OCI-LY7 (cell line): ENCODE measurements at regions not wholly inside any gene's neighbourhood (a gene's known extent, or its start where the extent isn't known, plus 50 kb on each side); places are given as distances from the start of the nearest gene placed in this dataset.

Experiments
- BruUV-seq: library from RNA; stranded (reverse); fragments of 400-500 nt; replicated peaks from 2 replicates; lab custom pipeline; 2021; lab: Mats Ljungman, UMichigan
- CTCF ChIA-PET: fragments of 300-600 bp; sonication (Branson Sonifier 250); formaldehyde crosslinking; loops from one replicate; lab custom pipeline; 2022; ENCODE audit warnings: antibody characterized with exemption; ENCODE audit not compliant: unreplicated experiment; lab: Charles Lee
- POLR2A ChIA-PET: fragments of 300-600 bp; sonication (Branson Sonifier 250); formaldehyde crosslinking; loops from one replicate; lab custom pipeline; 2022; ENCODE audit warnings: antibody characterized with exemption; lab: Charles Lee
- DNase-seq: peaks from one replicate; pipeline ENCODE4 v3.0.0-alpha.2; 2015; ENCODE audit warnings: low spot score
- H2AFZ ChIP-seq: fragments of 200-600 bp; sonication (generic), shearing (Covaris generic); 2 replicates; pipeline ENCODE4 v1.6.1; 2014; ENCODE audit warnings: mild to moderate bottlenecking, antibody characterized with exemption, low read length, moderate library complexity
- H3K27ac ChIP-seq: fragments of 200-600 bp; sonication (generic); 2 replicates; pipeline ENCODE4 v1.5.1; 2014; ENCODE audit warnings: mixed run types, low read depth, mild to moderate bottlenecking, moderate library complexity, low read length, inconsistent platforms; ENCODE audit not compliant: poor library complexity, severe bottlenecking
- H3K36me3 ChIP-seq: fragments of 200-600 bp; sonication (generic); 2 replicates; pipeline ENCODE4 v1.6.1; 2014; ENCODE audit warnings: mild to moderate bottlenecking, antibody characterized with exemption, low read length, moderate library complexity, mixed read lengths; ENCODE audit not compliant: insufficient read depth
- H3K4me1 ChIP-seq: fragments of 200-600 bp; sonication (generic); 2 replicates; pipeline ENCODE4 v1.5.1; 2014; ENCODE audit warnings: mild to moderate bottlenecking, low read length; ENCODE audit not compliant: insufficient read depth, poor library complexity, severe bottlenecking
- H3K4me2 ChIP-seq: fragments of 200-600 bp; sonication (generic); 2 replicates; pipeline ENCODE4 v1.6.1; 2014; ENCODE audit warnings: mild to moderate bottlenecking, low read length
- H3K4me3 ChIP-seq: fragments of 200-600 bp; sonication (generic); 2 replicates; pipeline ENCODE4 v1.5.1; 2014; ENCODE audit warnings: mild to moderate bottlenecking, low read depth, low read length; ENCODE audit not compliant: poor library complexity, severe bottlenecking
- H3K79me2 ChIP-seq: fragments of 200-600 bp; sonication (generic); 2 replicates; pipeline ENCODE4 v1.6.1; 2016; ENCODE audit warnings: low read depth, mild to moderate bottlenecking, low read length, moderate library complexity, mixed read lengths; ENCODE audit not compliant: insufficient read depth
- H3K9me2 ChIP-seq: fragments of 200-600 bp; sonication (generic); 2 replicates; pipeline ENCODE4 v1.6.1; 2016; ENCODE audit warnings: mild to moderate bottlenecking, low read length, mixed read lengths; ENCODE audit not compliant: insufficient read depth
- H3K9me3 ChIP-seq: fragments of 200-600 bp; sonication (generic); 2 replicates; pipeline ENCODE4 v1.6.1; 2014; ENCODE audit warnings: mild to moderate bottlenecking, mixed run types, low read length, mixed read lengths
- H4K20me1 ChIP-seq: fragments of 200-600 bp; sonication (generic); 2 replicates; pipeline ENCODE4 v1.6.1; 2014; ENCODE audit warnings: mild to moderate bottlenecking, antibody characterized with exemption, low read length, moderate library complexity, mixed read lengths; ENCODE audit not compliant: insufficient read depth
- EZH2phosphoT487 ChIP-seq: fragments of 200-600 bp; sonication (generic); IDR thresholded peaks from 2 replicates; pipeline ENCODE4 v1.6.1; 2018; ENCODE audit warnings: low read depth, borderline replicate concordance, mild to moderate bottlenecking, mixed run types, antibody characterized with exemption, low read length, moderate library complexity, mixed read lengths
- intact Hi-C: fragments of 100-400 bp; cut with micrococcal nuclease; formaldehyde crosslinking; loops from one replicate; pipeline ENCODE4 v1.10.0; 2022; ENCODE audit not compliant: unreplicated experiment
- TF ChIP-seq, protein P1 (sequence below): fragments of 200-600 bp; sonication (generic); conservative IDR thresholded peaks from 2 replicates; pipeline ENCODE4 v1.5.1; 2014; ENCODE audit warnings: mild to moderate bottlenecking, antibody characterized with exemption, low read length, moderate library complexity, mixed read lengths

DNA sequence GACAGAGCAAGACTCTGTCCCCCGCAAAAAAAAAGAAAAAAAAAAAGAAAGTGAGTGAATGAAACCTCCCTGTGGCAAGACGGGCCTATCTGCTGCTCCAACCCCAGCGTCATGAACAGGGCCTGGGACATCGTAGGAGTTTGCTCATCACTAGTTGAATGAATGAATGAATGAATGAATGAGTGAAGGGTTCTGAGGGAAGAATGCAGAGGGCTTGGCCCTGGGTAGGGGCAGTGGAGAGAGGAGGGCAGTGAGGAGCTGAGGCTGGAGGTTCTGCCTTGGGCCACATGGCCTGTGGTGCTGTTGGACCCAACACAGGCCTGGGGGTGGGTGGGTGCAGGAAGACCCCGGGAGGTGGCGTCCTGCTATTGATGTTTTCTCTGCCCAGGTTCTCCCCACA, 125.5 kb upstream of the CIBAR2 start:
- DNase-seq = no peak
- TF ChIP-seq EZH2phosphoT487 = no peak
- TF ChIP-seq, protein P1, sequence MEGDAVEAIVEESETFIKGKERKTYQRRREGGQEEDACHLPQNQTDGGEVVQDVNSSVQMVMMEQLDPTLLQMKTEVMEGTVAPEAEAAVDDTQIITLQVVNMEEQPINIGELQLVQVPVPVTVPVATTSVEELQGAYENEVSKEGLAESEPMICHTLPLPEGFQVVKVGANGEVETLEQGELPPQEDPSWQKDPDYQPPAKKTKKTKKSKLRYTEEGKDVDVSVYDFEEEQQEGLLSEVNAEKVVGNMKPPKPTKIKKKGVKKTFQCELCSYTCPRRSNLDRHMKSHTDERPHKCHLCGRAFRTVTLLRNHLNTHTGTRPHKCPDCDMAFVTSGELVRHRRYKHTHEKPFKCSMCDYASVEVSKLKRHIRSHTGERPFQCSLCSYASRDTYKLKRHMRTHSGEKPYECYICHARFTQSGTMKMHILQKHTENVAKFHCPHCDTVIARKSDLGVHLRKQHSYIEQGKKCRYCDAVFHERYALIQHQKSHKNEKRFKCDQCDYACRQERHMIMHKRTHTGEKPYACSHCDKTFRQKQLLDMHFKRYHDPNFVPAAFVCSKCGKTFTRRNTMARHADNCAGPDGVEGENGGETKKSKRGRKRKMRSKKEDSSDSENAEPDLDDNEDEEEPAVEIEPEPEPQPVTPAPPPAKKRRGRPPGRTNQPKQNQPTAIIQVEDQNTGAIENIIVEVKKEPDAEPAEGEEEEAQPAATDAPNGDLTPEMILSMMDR = no peak
- Histone ChIP-seq H3K79me2 (no peaks in the 10 kb centered on the region), H3K4me1 (peaks cover 3% of the 10 kb centered on the region), H3K4me3 (no peak overlapping the region), H3K9me2 (no peaks in the 10 kb centered on the region), H3K27ac (no peak overlapping the region), H3K4me2 (no peak overlapping the region), H2AFZ (no peak overlapping the region), H3K9me3 (no peaks in the 10 kb centered on the region), H3K36me3 (no peaks in the 10 kb centered on the region), H4K20me1 (no peaks in the 10 kb centered on the region; the same call in 1 of the 2 replicates)
- CTCF ChIA-PET = no interaction called here
- no TSS peak for BruUV-seq
- intact Hi-C loops = no loop called here
- POLR2A ChIA-PET = no interaction called here

DNA sequence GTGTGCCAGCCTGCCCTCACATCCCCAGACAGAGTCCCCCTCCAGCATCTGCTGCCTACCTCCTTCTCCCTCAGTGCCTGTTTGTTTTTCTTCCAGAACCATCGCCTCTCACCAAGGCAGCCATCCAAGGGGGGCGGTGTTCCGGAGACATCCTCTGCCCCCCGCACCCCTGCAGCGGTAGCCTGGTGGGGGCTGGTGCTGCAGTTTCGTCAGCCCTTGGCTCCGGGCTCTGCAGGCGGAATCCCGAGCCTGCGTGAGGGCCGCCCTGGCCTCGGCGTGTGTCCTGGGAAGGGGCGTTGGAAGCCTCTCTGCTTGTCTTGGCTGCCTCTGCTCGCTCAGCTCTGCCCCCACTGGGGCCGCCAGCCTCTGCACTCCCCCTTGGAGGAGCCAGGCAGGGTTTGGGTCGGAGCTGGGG, 126.0 kb upstream of the CIBAR2 start:
- no peak overlapping the region for H3K4me3 ChIP-seq
- no peak overlapping the region for H3K27ac ChIP-seq
- no peak overlapping the region for H2AFZ ChIP-seq
- TF ChIP-seq, protein P1 = 0 out of 2 replicates have a peak, but pooled peaks have one; percentile 15
- TF ChIP-seq EZH2phosphoT487 = no peak
- intact Hi-C loops = no loop called here
- ChIA-PET CTCF (no interaction called here), POLR2A (interaction anchor here (0.6 kb wide), 1 partner anchor 448 kb away, joined by 3 read pairs; no protein-coding TSS in a partner anchor)
- H4K20me1 ChIP-seq = no peaks in the 10 kb centered on the region; the same call in 1 of the 2 replicates
- H3K4me2 ChIP-seq = no peak overlapping the region
- no peaks in the 10 kb centered on the region for H3K9me2 ChIP-seq
- no peaks in the 10 kb centered on the region for H3K36me3 ChIP-seq
- DNase-seq = no peak
- no peaks in the 10 kb centered on the region for H3K79me2 ChIP-seq
- BruUV-seq = no TSS peak
- H3K9me3 ChIP-seq = no peaks in the 10 kb centered on the region
- peaks cover 3% of the 10 kb centered on the region for H3K4me1 ChIP-seq

DNA sequence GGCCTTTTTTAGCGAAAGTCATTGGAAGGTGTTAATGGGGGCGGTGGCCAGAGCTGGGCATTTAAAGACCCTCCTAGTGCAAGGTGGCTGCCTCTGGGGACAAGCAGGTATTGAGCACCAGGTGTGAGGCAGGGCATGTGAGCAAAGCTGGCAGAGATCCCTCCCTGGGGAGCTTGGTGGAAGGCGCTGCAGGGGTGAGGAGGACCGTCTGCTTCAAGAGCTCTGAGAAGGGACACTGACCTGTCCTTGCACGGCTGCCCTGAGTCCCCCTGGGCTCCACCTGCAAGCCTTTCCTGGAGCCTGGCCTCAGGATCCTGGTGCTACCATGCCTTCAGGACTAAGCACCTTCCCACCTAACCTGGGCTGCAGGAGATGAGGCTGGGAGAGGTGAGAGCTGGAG, 127.0 kb upstream of the CIBAR2 start:
- no peak overlapping the region for H2AFZ ChIP-seq
- POLR2A ChIA-PET = no interaction called here
- CTCF ChIA-PET = no interaction called here
- no peaks in the 10 kb centered on the region for H3K9me2 ChIP-seq
- no peak for DNase-seq
- H4K20me1 ChIP-seq = no peaks in the 10 kb centered on the region; the same call in 1 of the 2 replicates
- H3K27ac ChIP-seq = no peak overlapping the region
- H3K9me3 ChIP-seq = no peaks in the 10 kb centered on the region
- TF ChIP-seq, protein P1 = no peak
- TF ChIP-seq EZH2phosphoT487 = no peak
- no peak overlapping the region for H3K4me3 ChIP-seq
- no peaks in the 10 kb centered on the region for H3K79me2 ChIP-seq
- intact Hi-C loops = no loop called here
- peaks cover 3% of the 10 kb centered on the region for H3K4me1 ChIP-seq
- BruUV-seq = no TSS peak
- no peak overlapping the region for H3K4me2 ChIP-seq
- H3K36me3 ChIP-seq = no peaks in the 10 kb centered on the region
